Fibroblast of the aortic adventitia (primary cell): ENCODE measurements at regions not wholly inside any gene's neighbourhood (a gene's known extent, or its start where the extent isn't known, plus 50 kb on each side); places are given as distances from the start of the nearest gene placed in this dataset.

Source experiments
- DNase-seq: peaks from one replicate; pipeline ENCODE4 v3.0.0-alpha.2; 2010; ENCODE audit warnings: low read depth
- H3K4me3 ChIP-seq: 2 replicates; pipeline ENCODE4 v1.5.1; 2011; ENCODE audit warnings: low read depth, mild to moderate bottlenecking, control low read depth, low read length, moderate library complexity
- CTCF ChIP-seq: IDR thresholded peaks from 2 replicates; pipeline ENCODE4 v1.5.1; 2011; ENCODE audit warnings: mild to moderate bottlenecking, low read length, control low read depth, inconsistent platforms; ENCODE audit not compliant: insufficient read depth

DNA sequence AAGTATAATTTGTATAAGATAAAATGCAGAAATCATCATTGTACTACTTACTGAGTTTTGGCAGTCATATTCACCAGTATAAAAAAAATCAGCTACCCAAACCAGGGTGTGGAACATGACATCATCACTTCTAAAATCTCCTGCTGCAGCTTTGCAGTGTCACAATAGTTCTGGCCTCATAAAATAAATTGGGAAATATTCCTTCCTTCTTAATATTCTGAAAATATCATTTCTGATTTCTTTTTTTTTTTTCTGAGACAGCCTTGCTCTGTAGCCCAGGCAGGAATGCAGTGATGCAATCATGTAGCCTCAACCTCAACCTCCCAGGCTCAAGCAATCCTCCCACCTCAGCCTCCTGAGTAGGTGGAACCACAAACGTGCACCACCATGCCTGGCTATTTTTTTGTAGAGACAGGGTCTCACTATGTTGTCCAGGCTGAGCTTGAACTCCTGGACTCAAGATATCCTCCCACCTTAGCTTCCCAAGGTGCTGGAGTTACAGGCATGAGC, 101.4 kb downstream of the TMEM18 start:
- DNase-seq = no peak
- H3K4me3 ChIP-seq = no peak overlapping the region
- TF ChIP-seq CTCF = no peak

GRCh38 chr2:575030-575726, 102.0 kb downstream of the TMEM18 start:
- TF ChIP-seq CTCF = no peak
- DNase-seq = no peak
- H3K4me3 ChIP-seq = no peak overlapping the region

GRCh38 chr2:573805-574392, 103.3 kb downstream of the TMEM18 start:
- H3K4me3 ChIP-seq = no peak overlapping the region
- DNase-seq = no peak
- TF ChIP-seq CTCF = no peak

DNA sequence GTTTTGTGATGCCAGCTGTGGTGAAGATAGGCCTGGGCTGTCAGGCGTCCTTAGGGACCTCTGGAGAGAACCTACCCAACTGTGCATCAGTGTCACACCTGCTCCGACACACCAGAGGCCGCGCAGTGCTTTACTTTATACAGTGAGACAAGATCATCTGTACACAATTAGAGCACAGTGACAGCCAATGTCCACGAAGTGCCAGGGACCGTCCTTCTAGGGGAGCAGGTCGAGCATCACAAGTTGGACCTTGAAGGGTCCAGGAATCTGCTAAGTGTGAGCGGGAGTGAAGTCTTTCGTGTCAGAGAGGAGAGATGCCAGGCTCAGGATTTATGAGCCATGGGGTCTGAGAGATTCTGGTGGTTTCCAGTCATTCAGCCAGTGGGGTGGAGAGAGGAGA, 104.2 kb downstream of the TMEM18 start:
- H3K4me3 ChIP-seq = no peak overlapping the region
- DNase-seq = no peak
- TF ChIP-seq CTCF = no peak

GRCh38 chr2:569681-570080, 107.5 kb downstream of the TMEM18 start:
- DNase-seq = no peak
- no peak overlapping the region for H3K4me3 ChIP-seq
- TF ChIP-seq CTCF = no peak

- DNase-seq = peak; percentile 0
- no peak for TF ChIP-seq CTCF
- peak overlapping the region; percentile 37 for H3K4me3 ChIP-seq
These were observed 108.5 kb downstream of the TMEM18 start for GRCh38 chr2:568639-569235.
